Transverse colon (tissue), 4 donors: ENCODE measurements at regions not wholly inside any gene's neighbourhood (a gene's known extent, or its start where the extent isn't known, plus 50 kb on each side); places are given as distances from the start of the nearest gene placed in this dataset.

ENCODE experiments used
- DNase-seq: peaks from one replicate; pipeline ENCODE4 v3.0.0-alpha.2; 2019
- H3K27ac ChIP-seq, 4 donors: fragments of 200-600 bp; sonication (generic); 2 replicates each; pipeline ENCODE4 v1.5.1; 2016 to 2018; ENCODE audit warnings: inconsistent platforms in 4 of 4
- H3K27me3 ChIP-seq: fragments of 200-600 bp; sonication (generic); 2 replicates; pipeline ENCODE4 v1.5.1; 2017; ENCODE audit warnings: inconsistent platforms
- H3K36me3 ChIP-seq, 4 donors: fragments of 200-600 bp; sonication (generic); 2 replicates each; pipeline ENCODE4 v1.5.1; 2017 to 2019; ENCODE audit warnings: inconsistent platforms in 4 of 4
- H3K4me1 ChIP-seq, 4 donors: fragments of 200-600 bp; sonication (generic); 2 replicates each; pipeline ENCODE4 v1.5.1; 2017 to 2020; ENCODE audit warnings: inconsistent platforms in 4 of 4
- H3K4me3 ChIP-seq, 4 donors: fragments of 200-600 bp; sonication (generic); 1 replicate in 1 of 4; 2 replicates in 3 of 4; pipeline versions ENCODE4 v1.5.1 to v1.6.1; 2017 to 2019; ENCODE audit warnings: inconsistent platforms in 4 of 4
- H3K9me3 ChIP-seq, 2 donors: fragments of 200-600 bp; sonication (generic); 2 replicates each; pipeline ENCODE4 v1.5.1; 2017 to 2019; ENCODE audit warnings: inconsistent platforms in 2 of 2
- EP300 ChIP-seq: sonication (generic); formaldehyde crosslinking; IDR thresholded peaks from one replicate; pipeline ENCODE4 v1.6.1; 2017; ENCODE audit warnings: antibody characterized with exemption, low read depth
- POLR2A ChIP-seq: fragments of 450-650 bp; IDR thresholded peaks from one replicate; pipeline ENCODE4 v1.6.1; 2016; ENCODE audit warnings: antibody characterized with exemption, mild to moderate bottlenecking, moderate library complexity
- POLR2AphosphoS5 ChIP-seq, 3 donors: sonication (generic); formaldehyde crosslinking; IDR thresholded peaks; one replicate each; pipeline ENCODE4 v1.6.1; 2016; ENCODE audit warnings: antibody characterized with exemption in 3 of 3
- WGBS, 2 donors: methylation state at CpG; one replicate each; pipeline ENCODE4 v1.1.5; 2018; ENCODE audit warnings: low coverage in 1 of 2; 5-methylcytosine and 5-hydroxymethylcytosine counted together
- in situ Hi-C, 4 donors: fragments of 200-750 bp; cut with MboI; loops; one replicate each; pipeline versions ENCODE4 v1.15.0 to v1.15.1; 2017; ENCODE audit warnings: low sequenced_read_pairs in 3 of 4, low pct_ligation_motif_present in 1 of 4, low pct_unique_long_range_greater_than_20kb in 1 of 4
- intact Hi-C: fragments of 100-400 bp; cut with DNase I; formaldehyde crosslinking; loops from one replicate; pipeline ENCODE4 v1.15.1; 2023; ENCODE audit warnings: low total_unique reads
- TF ChIP-seq, protein P1 (sequence below), 5 experiments: fragments of 200-600 bp in 3 of 5; fragments of 450-650 bp in 2 of 5; sonication (generic) in 3 of 5; IDR thresholded peaks; 1 replicate in 2 of 5; 2 replicates in 3 of 5; pipeline ENCODE4 v1.5.1; 2016 to 2017; ENCODE audit warnings: antibody characterized with exemption in 5 of 5, inconsistent platforms in 3 of 5, mild to moderate bottlenecking in 2 of 5, moderate library complexity in 1 of 5

DNA sequence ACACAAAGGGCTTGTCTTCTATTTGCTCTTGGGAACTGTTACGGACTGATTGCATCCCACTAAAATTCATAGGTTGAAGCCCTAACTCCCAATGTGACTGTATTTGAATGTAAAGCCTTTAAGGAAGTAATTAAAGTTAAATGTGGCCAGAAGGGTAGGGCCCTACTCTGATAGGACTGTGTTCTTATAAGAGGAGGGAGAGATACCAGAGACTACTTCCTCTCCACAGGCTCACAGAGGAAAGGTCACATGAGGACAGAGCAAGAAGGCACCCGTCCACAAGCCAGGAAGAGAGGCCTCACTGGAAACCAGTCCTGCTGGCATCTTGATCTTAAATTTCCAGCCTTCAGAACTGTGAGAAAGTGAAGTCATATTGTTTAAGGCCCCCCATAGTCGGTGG is 211.9 kb downstream of the CDH26 start:
- H3K9me3 ChIP-seq: no peaks in the 10 kb centered on the region
- WGBS, 2 donors: 43 to 63% methylated on average over 1 to 3 of the region's 3 CpGs
- no peak for TF ChIP-seq POLR2A
- H3K27ac ChIP-seq: no peak overlapping the region
- intact Hi-C loops: no loop called here
- H3K36me3 ChIP-seq: no peaks in the 10 kb centered on the region
- H3K4me1 ChIP-seq: no peaks in the 10 kb centered on the region
- H3K27me3 ChIP-seq: no peaks in the 10 kb centered on the region
- in situ Hi-C loops: no loop called here
- no peak for DNase-seq
- no peak overlapping the region for H3K4me3 ChIP-seq

GRCh38 chr20:60171313-60171712 is 213.1 kb downstream of the CDH26 start:
- H3K4me3 ChIP-seq: no peak overlapping the region
- no peaks in the 10 kb centered on the region for H3K9me3 ChIP-seq
- no peak overlapping the region for H3K27ac ChIP-seq
- intact Hi-C loops (no loop called here), in situ Hi-C loops (no loop called here)
- H3K36me3 ChIP-seq: no peaks in the 10 kb centered on the region
- no peaks in the 10 kb centered on the region for H3K27me3 ChIP-seq
- DNase-seq: no peak
- H3K4me1 ChIP-seq: no peaks in the 10 kb centered on the region
- TF ChIP-seq POLR2AphosphoS5 (IDR thresholded peaks at IDR 0.05) (no peak), POLR2A (no peak), EP300 (no peak)
- TF ChIP-seq, protein P1, sequence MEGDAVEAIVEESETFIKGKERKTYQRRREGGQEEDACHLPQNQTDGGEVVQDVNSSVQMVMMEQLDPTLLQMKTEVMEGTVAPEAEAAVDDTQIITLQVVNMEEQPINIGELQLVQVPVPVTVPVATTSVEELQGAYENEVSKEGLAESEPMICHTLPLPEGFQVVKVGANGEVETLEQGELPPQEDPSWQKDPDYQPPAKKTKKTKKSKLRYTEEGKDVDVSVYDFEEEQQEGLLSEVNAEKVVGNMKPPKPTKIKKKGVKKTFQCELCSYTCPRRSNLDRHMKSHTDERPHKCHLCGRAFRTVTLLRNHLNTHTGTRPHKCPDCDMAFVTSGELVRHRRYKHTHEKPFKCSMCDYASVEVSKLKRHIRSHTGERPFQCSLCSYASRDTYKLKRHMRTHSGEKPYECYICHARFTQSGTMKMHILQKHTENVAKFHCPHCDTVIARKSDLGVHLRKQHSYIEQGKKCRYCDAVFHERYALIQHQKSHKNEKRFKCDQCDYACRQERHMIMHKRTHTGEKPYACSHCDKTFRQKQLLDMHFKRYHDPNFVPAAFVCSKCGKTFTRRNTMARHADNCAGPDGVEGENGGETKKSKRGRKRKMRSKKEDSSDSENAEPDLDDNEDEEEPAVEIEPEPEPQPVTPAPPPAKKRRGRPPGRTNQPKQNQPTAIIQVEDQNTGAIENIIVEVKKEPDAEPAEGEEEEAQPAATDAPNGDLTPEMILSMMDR (IDR thresholded peaks at IDR 0.05): no peak

DNA sequence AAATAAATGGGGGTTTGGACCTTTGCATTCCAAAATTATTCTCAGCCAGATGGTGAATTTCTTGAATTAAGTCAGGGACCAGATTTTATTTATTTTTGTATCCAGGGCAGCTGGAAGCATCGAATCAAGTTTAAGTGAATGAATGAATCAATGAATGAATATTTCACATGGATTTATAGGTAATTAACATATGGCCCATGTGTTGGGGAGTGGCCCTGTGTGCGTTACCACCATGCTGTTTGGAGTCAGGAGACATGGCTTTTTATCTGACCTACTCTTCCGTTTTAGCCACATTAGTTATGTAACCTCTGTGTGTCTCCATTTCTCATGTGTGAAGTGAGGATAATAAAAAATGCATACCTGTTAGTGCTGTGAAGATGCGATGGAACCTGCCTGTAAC is 213.5 kb downstream of the CDH26 start:
- Histone ChIP-seq H3K9me3 (no peaks in the 10 kb centered on the region), H3K27me3 (no peaks in the 10 kb centered on the region), H3K36me3 (no peaks in the 10 kb centered on the region), H3K4me1 (no peaks in the 10 kb centered on the region), H3K27ac (no peak overlapping the region), H3K4me3 (no peak overlapping the region)
- TF ChIP-seq, protein P1 (IDR thresholded peaks at IDR 0.05): no peak
- TF ChIP-seq EP300 (no peak), POLR2AphosphoS5 (IDR thresholded peaks at IDR 0.05) (no peak), POLR2A (no peak)
- in situ Hi-C loops (no loop called here), intact Hi-C loops (no loop called here)
- no peak for DNase-seq
- 59 to 84% methylated on average over 4 of the region's 4 CpGs for WGBS, 2 donors

GRCh38 chr20:60172346-60172984 is 214.2 kb downstream of the CDH26 start:
- H3K4me3 ChIP-seq: no peak overlapping the region
- intact Hi-C loops (no loop called here), in situ Hi-C loops (no loop called here)
- no peaks in the 10 kb centered on the region for H3K27me3 ChIP-seq
- 65 to 77% methylated on average over 7 to 8 of the region's 8 CpGs for WGBS, 2 donors
- DNase-seq: no peak
- H3K36me3 ChIP-seq: no peaks in the 10 kb centered on the region
- H3K27ac ChIP-seq: no peak overlapping the region
- no peak for TF ChIP-seq EP300
- no peaks in the 10 kb centered on the region for H3K9me3 ChIP-seq
- H3K4me1 ChIP-seq: no peaks in the 10 kb centered on the region

DNA sequence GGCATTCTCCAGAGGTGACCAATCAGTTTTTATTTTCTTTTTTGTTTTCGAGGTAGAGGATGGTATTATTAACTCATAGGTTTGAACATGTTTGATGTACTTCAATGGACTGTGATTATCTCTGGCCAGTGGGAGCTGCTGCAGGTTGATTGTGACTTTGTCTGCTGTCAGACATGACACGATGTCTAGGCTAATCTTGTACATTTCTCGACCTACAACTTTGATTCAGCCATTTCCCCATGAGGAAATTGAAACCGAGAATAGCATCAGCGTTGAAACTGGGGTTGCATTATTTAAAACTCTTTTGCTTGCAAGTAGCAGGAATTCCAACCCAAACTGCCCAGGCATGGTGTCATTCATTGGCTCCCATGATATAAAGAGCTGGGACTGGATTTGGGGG is 218.9 kb downstream of the CDH26 start:
- no peak overlapping the region for H3K27ac ChIP-seq
- no peaks in the 10 kb centered on the region for H3K9me3 ChIP-seq
- H3K4me1 ChIP-seq: no peaks in the 10 kb centered on the region
- in situ Hi-C loops: no loop called here
- no peaks in the 10 kb centered on the region for H3K36me3 ChIP-seq
- no peak for DNase-seq
- no peaks in the 10 kb centered on the region for H3K27me3 ChIP-seq
- no peak overlapping the region for H3K4me3 ChIP-seq
- TF ChIP-seq, protein P1 (IDR thresholded peaks at IDR 0.05): no peak
- TF ChIP-seq EP300 (no peak), POLR2A (no peak), POLR2AphosphoS5 (IDR thresholded peaks at IDR 0.05) (no peak)
- 76 to 77% methylated on average over 5 of the region's 5 CpGs for WGBS, 2 donors
- intact Hi-C loops: no loop called here
